B cell (primary cell): ENCODE measurements at regions not wholly inside any gene's neighbourhood (a gene's known extent, or its start where the extent isn't known, plus 50 kb on each side); places are given as distances from the start of the nearest gene placed in this dataset.

Source experiments
- ATAC-seq: fragments of 200-7000 bp; cut with Tn5 transposase; one replicate; pipeline ENCODE4 v1.10.0; 2021; ENCODE audit warnings: low read depth, mild to moderate bottlenecking, moderate number of reproducible peaks, moderate library complexity
- CTCF ChIA-PET: fragments of 350-600 bp; sonication (Branson Sonifier 250); formaldehyde crosslinking; loops from one replicate; lab custom pipeline; 2021; ENCODE audit warnings: antibody characterized with exemption, inconsistent platforms; lab: Charles Lee
- POLR2A ChIA-PET: fragments of 350-600 bp; sonication (Branson Sonifier 250); formaldehyde crosslinking; loops from one replicate; lab custom pipeline; 2021; ENCODE audit warnings: antibody characterized with exemption; lab: Charles Lee
- DNase-seq: peaks from one replicate; pipeline ENCODE4 v3.0.0; 2013
- H2AFZ ChIP-seq: 2 replicates; pipeline ENCODE4 v1.6.1; 2012; ENCODE audit warnings: mild to moderate bottlenecking, low read depth, low read length; ENCODE audit not compliant: insufficient read depth, poor library complexity, severe bottlenecking
- H3K27ac ChIP-seq, 2 donors: 1 replicate in 1 of 2; 2 replicates in 1 of 2; pipeline ENCODE4 v1.5.1; 2012 to 2013; ENCODE audit warnings: low read length in 2 of 2, mild to moderate bottlenecking in 2 of 2, moderate library complexity in 1 of 2
- H3K27me3 ChIP-seq, 4 experiments: fragments of 200-600 bp in 1 of 4; sonication (generic) in 1 of 4; replicated peaks in 1 of 4; 1 replicate in 2 of 4; 2 replicates in 2 of 4; pipeline versions ENCODE4 v1.6.1 to v1.7.0; 2013 to 2016; ENCODE audit warnings: low read length in 3 of 4, mild to moderate bottlenecking in 2 of 4, mixed read lengths in 1 of 4, moderate library complexity in 1 of 4; ENCODE audit not compliant: insufficient read depth in 4 of 4, control insufficient read depth in 3 of 4; ENCODE audit errors: control extremely low read depth in 1 of 4
- H3K36me3 ChIP-seq, 2 experiments: replicated peaks in 1 of 2; 1 replicate in 1 of 2; 2 replicates in 1 of 2; pipeline versions ENCODE4 v1.6.1 to v1.7.1; 2013; ENCODE audit warnings: low read length in 1 of 2; ENCODE audit not compliant: insufficient read depth in 2 of 2, control insufficient read depth in 1 of 2; ENCODE audit errors: control extremely low read depth in 1 of 2, extremely low read depth in 1 of 2
- H3K4me1 ChIP-seq, 2 donors: fragments of 200-600 bp in 1 of 2; sonication (generic) in 1 of 2; 1 replicate in 1 of 2; 2 replicates in 1 of 2; pipeline versions ENCODE4 v1.5.1 to v1.6.1; 2013 to 2017; ENCODE audit warnings: low read length in 2 of 2; ENCODE audit not compliant: control insufficient read depth in 2 of 2, insufficient read depth in 2 of 2
- H3K4me2 ChIP-seq: replicated peaks from 2 replicates; pipeline ENCODE3; 2012; ENCODE audit warnings: mild to moderate bottlenecking, low read depth, low read length; ENCODE audit not compliant: poor library complexity, severe bottlenecking
- H3K4me3 ChIP-seq, 5 experiments: fragments of 200-600 bp in 1 of 5; sonication (generic) in 1 of 5; 1 replicate in 3 of 5; 2 replicates in 2 of 5; pipeline versions ENCODE4 v1.5.1 to v1.7.0; 2011 to 2016; ENCODE audit warnings: low read length in 4 of 5, mild to moderate bottlenecking in 4 of 5, low read depth in 2 of 5, control low read depth in 1 of 5, moderate library complexity in 1 of 5; ENCODE audit not compliant: insufficient read depth in 1 of 5; ENCODE audit errors: control extremely low read depth in 1 of 5, extremely low read depth in 1 of 5
- H3K79me2 ChIP-seq: fragments of 200-600 bp; sonication (generic); one replicate; pipeline ENCODE4 v1.6.0; 2016; ENCODE audit warnings: low read length; ENCODE audit not compliant: control insufficient read depth, insufficient read depth
- H3K9ac ChIP-seq: fragments of 200-600 bp; sonication (generic); 2 replicates; pipeline ENCODE4 v1.6.1; 2017; ENCODE audit warnings: mild to moderate bottlenecking, low read length, moderate library complexity
- H3K9me3 ChIP-seq, 3 donors: one replicate each; pipeline versions ENCODE4 v1.6.1 to v1.7.1; 2013; ENCODE audit warnings: low read length in 2 of 3; ENCODE audit not compliant: control insufficient read depth in 2 of 3, insufficient read depth in 1 of 3; ENCODE audit errors: control extremely low read depth in 1 of 3
- H4K20me1 ChIP-seq: 2 replicates; pipeline ENCODE4 v1.6.0; 2012; ENCODE audit warnings: mild to moderate bottlenecking, low read length; ENCODE audit not compliant: insufficient read depth, control insufficient read depth, poor library complexity, severe bottlenecking
- H3K27ac Mint-ChIP-seq: one replicate; pipeline ENCODE4 v1.8.0; 2021; ENCODE audit warnings: mixed read lengths
- H3K27me3 Mint-ChIP-seq: one replicate; pipeline ENCODE4 v1.8.0; 2021; ENCODE audit warnings: mixed read lengths
- H3K4me1 Mint-ChIP-seq: one replicate; pipeline ENCODE4 v1.8.0; 2021; ENCODE audit warnings: mixed read lengths
- H3K4me3 Mint-ChIP-seq: one replicate; pipeline ENCODE4 v1.8.0; 2021; ENCODE audit warnings: mixed read lengths
- H3K9me3 Mint-ChIP-seq: one replicate; pipeline ENCODE4 v1.8.0; 2022; ENCODE audit warnings: mixed read lengths; ENCODE audit not compliant: insufficient read depth
- CTCF ChIP-seq: fragments of 200-600 bp; IDR thresholded peaks from one replicate; pipeline ENCODE4 v1.8.0; 2022; ENCODE audit warnings: antibody characterized with exemption, mild to moderate bottlenecking
- EZH2 ChIP-seq: IDR thresholded peaks from 2 replicates; pipeline ENCODE4 v1.6.1; 2012; ENCODE audit warnings: borderline replicate concordance, low read depth, mild to moderate bottlenecking, moderate library complexity, low read length; ENCODE audit not compliant: insufficient read depth, poor library complexity, severe bottlenecking
- WGBS: methylation state at CpG from one replicate; pipeline ENCODE4 v1.1.5; 2013; ENCODE audit warnings: missing lambda C conversion rate; ENCODE audit not compliant: insufficient coverage; 5-methylcytosine and 5-hydroxymethylcytosine counted together
- intact Hi-C: fragments of 100-400 bp; cut with micrococcal nuclease; formaldehyde crosslinking; loops from one replicate; pipeline ENCODE4 v1.10.0; 2022

GRCh38 chr6:48839206-48839605 is 623.8 kb downstream of the MMUT start:
- Mint-ChIP-seq H3K4me3 (no peak overlapping the region), H3K4me1 (no peaks in the 10 kb centered on the region), H3K27ac (no peak overlapping the region), H3K9me3 (peaks cover 10% of the 10 kb centered on the region), H3K27me3 (no peaks in the 10 kb centered on the region)
- Histone ChIP-seq H3K79me2 (no peaks in the 10 kb centered on the region), H2AFZ (no peak overlapping the region), H3K27me3 (no peaks in the 10 kb centered on the region), H3K4me1 (no peaks in the 10 kb centered on the region), H3K9ac (no peak overlapping the region), H3K36me3 (no peaks in the 10 kb centered on the region), H4K20me1 (no peaks in the 10 kb centered on the region), H3K4me2 (no peak overlapping the region), H3K9me3 (peaks cover 0 to 12% (median 10%) of the 10 kb centered on the region in 3 donors), H3K4me3 (no peak overlapping the region), H3K27ac (no peak overlapping the region)
- DNase-seq (no peak), ATAC-seq (no peak)
- intact Hi-C loops = no loop called here
- CTCF ChIA-PET = no interaction called here
- WGBS = no CpG with 5 or more reads among the region's 2 CpGs
- POLR2A ChIA-PET = no interaction called here
- no peak for TF ChIP-seq CTCF
- no peak for TF ChIP-seq EZH2

- H4K20me1 ChIP-seq = no peaks in the 10 kb centered on the region
- CTCF ChIA-PET = no interaction called here
- intact Hi-C loops = no loop called here
- peaks cover 0 to 12% (median 5%) of the 10 kb centered on the region in 3 donors for H3K9me3 ChIP-seq
- no peak overlapping the region for H2AFZ ChIP-seq
- POLR2A ChIA-PET = no interaction called here
- Mint-ChIP-seq H3K4me1 (no peaks in the 10 kb centered on the region), H3K4me3 (no peak overlapping the region), H3K9me3 (peaks cover 10% of the 10 kb centered on the region), H3K27ac (no peak overlapping the region), H3K27me3 (no peaks in the 10 kb centered on the region)
- WGBS = 85% methylated on average over 3 of the region's 3 CpGs
- no peaks in the 10 kb centered on the region for H3K27me3 ChIP-seq
- TF ChIP-seq CTCF = no peak
- TF ChIP-seq EZH2 = no peak
- ATAC-seq (no peak), DNase-seq (no peak)
- H3K9ac ChIP-seq = no peak overlapping the region
- H3K4me1 ChIP-seq = no peaks in the 10 kb centered on the region
- H3K79me2 ChIP-seq = no peaks in the 10 kb centered on the region
- no peaks in the 10 kb centered on the region for H3K36me3 ChIP-seq
- no peak overlapping the region for H3K4me3 ChIP-seq
- no peak overlapping the region for H3K4me2 ChIP-seq
- H3K27ac ChIP-seq = no peak overlapping the region
Measured at GRCh38 chr6:48837744-48838143, 625.3 kb downstream of the MMUT start.
